ENCODE measurements at regions not wholly inside any gene's neighbourhood (a gene's known extent, or its start where the extent isn't known, plus 50 kb on each side); places are given as distances from the start of the nearest gene placed in this dataset.

DNA sequence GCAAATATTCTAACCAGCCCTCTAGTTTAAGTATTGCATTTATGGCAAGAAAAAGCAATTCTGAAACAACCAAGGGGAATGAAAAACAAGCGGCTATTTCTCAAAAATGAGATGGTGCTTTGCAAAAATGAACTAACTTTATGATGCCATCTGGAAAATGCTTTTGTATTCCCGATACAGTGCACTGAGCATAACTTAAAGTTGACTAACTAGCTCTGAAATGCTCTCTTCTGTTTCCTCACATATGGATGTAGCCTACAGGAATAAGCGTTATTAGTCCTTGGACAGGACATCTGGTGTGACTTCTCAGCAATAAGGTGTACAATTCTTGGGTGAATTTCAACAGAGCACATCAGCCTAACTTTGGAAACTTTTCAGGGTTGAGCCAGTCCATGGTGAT lies 228.2 kb upstream of the DDI1 start:
- Mint-ChIP-seq H3K27ac (no peak overlapping the region), H3K4me3 (no peak overlapping the region), H3K4me1 (peaks cover 20% of the 10 kb centered on the region), H3K9me3 (no peaks in the 10 kb centered on the region), H3K27me3 (ENCODE audit: low read depth) (no peaks in the 10 kb centered on the region), H3K36me3 (no peaks in the 10 kb centered on the region)
- DNase-seq (ENCODE audit: low spot score) (no peak), ATAC-seq (no peak)
- TF ChIP-seq NFATC4 (CRISPR knock-in tag; IDR thresholded peaks at IDR 0.05) = no peak
- no peak for TF ChIP-seq NFYB (CRISPR knock-in tag; conservative IDR thresholded peaks at IDR 0.05; ENCODE audit: low read depth)
- no peak for TF ChIP-seq ZNF263 (CRISPR knock-in tag; IDR thresholded peaks at IDR 0.05; ENCODE audit: low read depth)
- TF ChIP-seq SP1 (CRISPR knock-in tag; conservative IDR thresholded peaks at IDR 0.05) = no peak
- no peak for TF ChIP-seq GABPB1 (CRISPR knock-in tag; IDR thresholded peaks at IDR 0.05)
- ChIA-PET POLR2A (no interaction called here), CTCF (interaction anchor here (1.2 kb wide), 1 partner anchor 126 kb away, joined by 3 read pairs; no protein-coding TSS in a partner anchor)

DNA sequence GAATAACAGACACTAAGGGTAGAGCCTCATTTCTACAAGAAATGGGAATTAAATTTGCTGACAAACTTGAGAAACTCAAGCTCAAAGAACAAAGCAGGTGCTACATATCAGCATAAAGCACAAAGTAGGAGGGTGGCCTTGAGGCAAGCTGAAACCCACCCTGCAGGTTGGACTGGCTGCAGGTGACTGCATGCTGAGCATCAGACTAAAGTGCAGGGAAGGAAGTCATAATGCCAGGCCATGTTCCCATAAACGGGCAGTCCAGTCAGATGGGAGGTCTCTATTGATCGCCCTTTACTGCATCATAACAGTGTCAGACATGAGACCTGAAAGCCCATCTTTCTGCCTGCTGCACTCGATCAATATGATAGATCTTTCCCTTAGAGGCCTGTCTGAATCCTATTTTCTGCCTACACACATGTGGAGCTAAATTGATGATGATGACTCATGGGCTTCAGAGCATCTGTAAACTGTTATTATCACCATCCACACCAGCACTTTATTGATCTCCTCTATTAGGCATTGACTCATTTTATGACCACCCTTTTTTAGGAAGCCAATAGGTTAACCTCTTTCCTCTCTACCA lies 224.5 kb upstream of the DDI1 start:
- DNase-seq (ENCODE audit: low spot score) = no peak
- CTCF ChIA-PET = no interaction called here
- POLR2A ChIA-PET = no interaction called here
- no peak; the same call in 1 of the 2 replicates for ATAC-seq
- peaks cover 6% of the 10 kb centered on the region; the same call in 1 of the 2 replicates for H3K36me3 Mint-ChIP-seq
- H3K27ac Mint-ChIP-seq = no peak overlapping the region
- no peaks in the 10 kb centered on the region for H3K27me3 Mint-ChIP-seq (ENCODE audit: low read depth)
- H3K9me3 Mint-ChIP-seq = peaks cover 12% of the 10 kb centered on the region
- H3K4me3 Mint-ChIP-seq = no peak overlapping the region
- TF ChIP-seq EMX1 (CRISPR knock-in tag; IDR thresholded peaks at IDR 0.05) = no peak
- TF ChIP-seq, protein P1, sequence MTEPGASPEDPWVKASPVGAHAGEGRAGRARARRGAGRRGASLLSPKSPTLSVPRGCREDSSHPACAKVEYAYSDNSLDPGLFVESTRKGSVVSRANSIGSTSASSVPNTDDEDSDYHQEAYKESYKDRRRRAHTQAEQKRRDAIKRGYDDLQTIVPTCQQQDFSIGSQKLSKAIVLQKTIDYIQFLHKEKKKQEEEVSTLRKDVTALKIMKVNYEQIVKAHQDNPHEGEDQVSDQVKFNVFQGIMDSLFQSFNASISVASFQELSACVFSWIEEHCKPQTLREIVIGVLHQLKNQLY (CRISPR knock-in tag; IDR thresholded peaks at IDR 0.05) = no peak
- no peak for TF ChIP-seq ZNF263 (CRISPR knock-in tag; IDR thresholded peaks at IDR 0.05; ENCODE audit: low read depth)
- TF ChIP-seq IRF2 (CRISPR knock-in tag; IDR thresholded peaks at IDR 0.05; ENCODE audit: borderline replicate concordance, low read depth) = no peak
- TF ChIP-seq ZNF219 (CRISPR knock-in tag; IDR thresholded peaks at IDR 0.05; ENCODE audit: borderline replicate concordance) = no peak
- TF ChIP-seq, protein P2, sequence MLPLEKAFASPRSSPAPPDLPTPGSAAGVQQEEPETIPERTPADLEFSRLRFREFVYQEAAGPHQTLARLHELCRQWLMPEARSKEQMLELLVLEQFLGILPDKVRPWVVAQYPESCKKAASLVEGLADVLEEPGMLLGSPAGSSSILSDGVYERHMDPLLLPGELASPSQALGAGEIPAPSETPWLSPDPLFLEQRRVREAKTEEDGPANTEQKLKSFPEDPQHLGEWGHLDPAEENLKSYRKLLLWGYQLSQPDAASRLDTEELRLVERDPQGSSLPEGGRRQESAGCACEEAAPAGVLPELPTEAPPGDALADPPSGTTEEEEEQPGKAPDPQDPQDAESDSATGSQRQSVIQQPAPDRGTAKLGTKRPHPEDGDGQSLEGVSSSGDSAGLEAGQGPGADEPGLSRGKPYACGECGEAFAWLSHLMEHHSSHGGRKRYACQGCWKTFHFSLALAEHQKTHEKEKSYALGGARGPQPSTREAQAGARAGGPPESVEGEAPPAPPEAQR (CRISPR knock-in tag; IDR thresholded peaks at IDR 0.05) = no peak
- TF ChIP-seq, protein P3, sequence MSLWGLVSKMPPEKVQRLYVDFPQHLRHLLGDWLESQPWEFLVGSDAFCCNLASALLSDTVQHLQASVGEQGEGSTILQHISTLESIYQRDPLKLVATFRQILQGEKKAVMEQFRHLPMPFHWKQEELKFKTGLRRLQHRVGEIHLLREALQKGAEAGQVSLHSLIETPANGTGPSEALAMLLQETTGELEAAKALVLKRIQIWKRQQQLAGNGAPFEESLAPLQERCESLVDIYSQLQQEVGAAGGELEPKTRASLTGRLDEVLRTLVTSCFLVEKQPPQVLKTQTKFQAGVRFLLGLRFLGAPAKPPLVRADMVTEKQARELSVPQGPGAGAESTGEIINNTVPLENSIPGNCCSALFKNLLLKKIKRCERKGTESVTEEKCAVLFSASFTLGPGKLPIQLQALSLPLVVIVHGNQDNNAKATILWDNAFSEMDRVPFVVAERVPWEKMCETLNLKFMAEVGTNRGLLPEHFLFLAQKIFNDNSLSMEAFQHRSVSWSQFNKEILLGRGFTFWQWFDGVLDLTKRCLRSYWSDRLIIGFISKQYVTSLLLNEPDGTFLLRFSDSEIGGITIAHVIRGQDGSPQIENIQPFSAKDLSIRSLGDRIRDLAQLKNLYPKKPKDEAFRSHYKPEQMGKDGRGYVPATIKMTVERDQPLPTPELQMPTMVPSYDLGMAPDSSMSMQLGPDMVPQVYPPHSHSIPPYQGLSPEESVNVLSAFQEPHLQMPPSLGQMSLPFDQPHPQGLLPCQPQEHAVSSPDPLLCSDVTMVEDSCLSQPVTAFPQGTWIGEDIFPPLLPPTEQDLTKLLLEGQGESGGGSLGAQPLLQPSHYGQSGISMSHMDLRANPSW (CRISPR knock-in tag; conservative IDR thresholded peaks at IDR 0.05; ENCODE audit: low read depth) = no peak
- no peak for TF ChIP-seq HMGA2 (CRISPR knock-in tag; IDR thresholded peaks at IDR 0.05)
- TF ChIP-seq ETV6 (CRISPR knock-in tag; IDR thresholded peaks at IDR 0.05) = no peak
- TF ChIP-seq, protein P4, sequence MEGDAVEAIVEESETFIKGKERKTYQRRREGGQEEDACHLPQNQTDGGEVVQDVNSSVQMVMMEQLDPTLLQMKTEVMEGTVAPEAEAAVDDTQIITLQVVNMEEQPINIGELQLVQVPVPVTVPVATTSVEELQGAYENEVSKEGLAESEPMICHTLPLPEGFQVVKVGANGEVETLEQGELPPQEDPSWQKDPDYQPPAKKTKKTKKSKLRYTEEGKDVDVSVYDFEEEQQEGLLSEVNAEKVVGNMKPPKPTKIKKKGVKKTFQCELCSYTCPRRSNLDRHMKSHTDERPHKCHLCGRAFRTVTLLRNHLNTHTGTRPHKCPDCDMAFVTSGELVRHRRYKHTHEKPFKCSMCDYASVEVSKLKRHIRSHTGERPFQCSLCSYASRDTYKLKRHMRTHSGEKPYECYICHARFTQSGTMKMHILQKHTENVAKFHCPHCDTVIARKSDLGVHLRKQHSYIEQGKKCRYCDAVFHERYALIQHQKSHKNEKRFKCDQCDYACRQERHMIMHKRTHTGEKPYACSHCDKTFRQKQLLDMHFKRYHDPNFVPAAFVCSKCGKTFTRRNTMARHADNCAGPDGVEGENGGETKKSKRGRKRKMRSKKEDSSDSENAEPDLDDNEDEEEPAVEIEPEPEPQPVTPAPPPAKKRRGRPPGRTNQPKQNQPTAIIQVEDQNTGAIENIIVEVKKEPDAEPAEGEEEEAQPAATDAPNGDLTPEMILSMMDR (IDR thresholded peaks at IDR 0.05) = no peak
- TF ChIP-seq, protein P5, sequence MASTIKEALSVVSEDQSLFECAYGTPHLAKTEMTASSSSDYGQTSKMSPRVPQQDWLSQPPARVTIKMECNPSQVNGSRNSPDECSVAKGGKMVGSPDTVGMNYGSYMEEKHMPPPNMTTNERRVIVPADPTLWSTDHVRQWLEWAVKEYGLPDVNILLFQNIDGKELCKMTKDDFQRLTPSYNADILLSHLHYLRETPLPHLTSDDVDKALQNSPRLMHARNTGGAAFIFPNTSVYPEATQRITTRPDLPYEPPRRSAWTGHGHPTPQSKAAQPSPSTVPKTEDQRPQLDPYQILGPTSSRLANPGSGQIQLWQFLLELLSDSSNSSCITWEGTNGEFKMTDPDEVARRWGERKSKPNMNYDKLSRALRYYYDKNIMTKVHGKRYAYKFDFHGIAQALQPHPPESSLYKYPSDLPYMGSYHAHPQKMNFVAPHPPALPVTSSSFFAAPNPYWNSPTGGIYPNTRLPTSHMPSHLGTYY (CRISPR knock-in tag; IDR thresholded peaks at IDR 0.05) = no peak
- H3K4me1 Mint-ChIP-seq = peaks cover 23% of the 10 kb centered on the region
